ENCODE measurements at regions not wholly inside any gene's neighbourhood (a gene's known extent, or its start where the extent isn't known, plus 50 kb on each side); places are given as distances from the start of the nearest gene placed in this dataset.
A peak's percentile ranks its signal among the peaks of the same experiment; 100 is the strongest.
"Not testable (repeated sequence)": the region's sequence is repeated elsewhere in the genome, so short reads cannot be mapped to it uniquely, and the experiment has no call there.

DNA sequence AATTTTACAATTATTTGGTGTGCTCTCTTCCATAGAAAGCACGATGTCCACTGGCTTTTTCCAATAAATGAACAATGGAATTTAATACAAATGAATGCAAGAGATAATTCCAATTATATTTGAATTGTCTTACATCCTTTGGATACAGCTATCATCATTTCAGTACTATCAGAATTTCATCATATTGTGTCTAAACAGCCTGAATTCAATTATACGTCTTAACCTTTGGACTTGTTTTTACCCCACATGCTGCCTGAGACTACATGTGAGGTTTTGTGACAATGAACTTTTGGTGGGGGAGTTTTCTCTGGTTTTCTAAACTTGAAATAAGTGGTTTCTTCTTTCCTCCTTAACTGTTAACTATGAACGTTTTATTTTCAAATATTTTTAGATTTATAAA lies 1176.0 kb downstream of the EPHA7 start:
- no peak overlapping the region for H3K4me3 ChIP-seq (ENCODE audit: low read depth, low read length)
- TF ChIP-seq, protein P1, sequence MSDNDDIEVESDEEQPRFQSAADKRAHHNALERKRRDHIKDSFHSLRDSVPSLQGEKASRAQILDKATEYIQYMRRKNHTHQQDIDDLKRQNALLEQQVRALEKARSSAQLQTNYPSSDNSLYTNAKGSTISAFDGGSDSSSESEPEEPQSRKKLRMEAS (IDR thresholded peaks at IDR 0.05; ENCODE audit: low read depth, low read length): no peak
- TF ChIP-seq, protein P2, sequence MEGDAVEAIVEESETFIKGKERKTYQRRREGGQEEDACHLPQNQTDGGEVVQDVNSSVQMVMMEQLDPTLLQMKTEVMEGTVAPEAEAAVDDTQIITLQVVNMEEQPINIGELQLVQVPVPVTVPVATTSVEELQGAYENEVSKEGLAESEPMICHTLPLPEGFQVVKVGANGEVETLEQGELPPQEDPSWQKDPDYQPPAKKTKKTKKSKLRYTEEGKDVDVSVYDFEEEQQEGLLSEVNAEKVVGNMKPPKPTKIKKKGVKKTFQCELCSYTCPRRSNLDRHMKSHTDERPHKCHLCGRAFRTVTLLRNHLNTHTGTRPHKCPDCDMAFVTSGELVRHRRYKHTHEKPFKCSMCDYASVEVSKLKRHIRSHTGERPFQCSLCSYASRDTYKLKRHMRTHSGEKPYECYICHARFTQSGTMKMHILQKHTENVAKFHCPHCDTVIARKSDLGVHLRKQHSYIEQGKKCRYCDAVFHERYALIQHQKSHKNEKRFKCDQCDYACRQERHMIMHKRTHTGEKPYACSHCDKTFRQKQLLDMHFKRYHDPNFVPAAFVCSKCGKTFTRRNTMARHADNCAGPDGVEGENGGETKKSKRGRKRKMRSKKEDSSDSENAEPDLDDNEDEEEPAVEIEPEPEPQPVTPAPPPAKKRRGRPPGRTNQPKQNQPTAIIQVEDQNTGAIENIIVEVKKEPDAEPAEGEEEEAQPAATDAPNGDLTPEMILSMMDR (IDR thresholded peaks at IDR 0.05; ENCODE audit: low read depth, low read length): no peak
- TF ChIP-seq MYC (IDR thresholded peaks at IDR 0.05; ENCODE audit: low read depth, low read length) (no peak), POLR2A (IDR thresholded peaks at IDR 0.05; ENCODE audit: extremely low read depth, insufficient read length) (no peak)
- DNase-seq (ENCODE audit: low read depth): no peak

GRCh38 chr6:92231171-92231701 lies 1188.1 kb downstream of the EPHA7 start:
- TF ChIP-seq POLR2A (IDR thresholded peaks at IDR 0.05; ENCODE audit: extremely low read depth, insufficient read length) (no peak), MYC (IDR thresholded peaks at IDR 0.05; ENCODE audit: low read depth, low read length) (no peak)
- TF ChIP-seq, protein P1 (IDR thresholded peaks at IDR 0.05; ENCODE audit: low read depth, low read length): no peak
- TF ChIP-seq, protein P2 (IDR thresholded peaks at IDR 0.05; ENCODE audit: low read depth, low read length): no peak
- H3K4me3 ChIP-seq (ENCODE audit: low read depth, low read length): no peak overlapping the region
- no peak for DNase-seq (ENCODE audit: low read depth)

GRCh38 chr6:92219987-92220386 lies 1199.4 kb downstream of the EPHA7 start:
- not testable (repeated sequence) for H3K4me3 ChIP-seq (ENCODE audit: low read depth, low read length); DNase-seq (ENCODE audit: low read depth)

- no peak overlapping the region for H3K4me3 ChIP-seq (ENCODE audit: low read depth, low read length)
- DNase-seq (ENCODE audit: low read depth): no peak
- no peak for TF ChIP-seq MYC (IDR thresholded peaks at IDR 0.05; ENCODE audit: low read depth, low read length)
- TF ChIP-seq POLR2A (IDR thresholded peaks at IDR 0.05; ENCODE audit: extremely low read depth, insufficient read length): no peak
- TF ChIP-seq, protein P1 (IDR thresholded peaks at IDR 0.05; ENCODE audit: low read depth, low read length): no peak
- TF ChIP-seq, protein P2 (IDR thresholded peaks at IDR 0.05; ENCODE audit: low read depth, low read length): no peak
Observed at GRCh38 chr6:92216717-92217116, 1202.6 kb downstream of the EPHA7 start.

DNA sequence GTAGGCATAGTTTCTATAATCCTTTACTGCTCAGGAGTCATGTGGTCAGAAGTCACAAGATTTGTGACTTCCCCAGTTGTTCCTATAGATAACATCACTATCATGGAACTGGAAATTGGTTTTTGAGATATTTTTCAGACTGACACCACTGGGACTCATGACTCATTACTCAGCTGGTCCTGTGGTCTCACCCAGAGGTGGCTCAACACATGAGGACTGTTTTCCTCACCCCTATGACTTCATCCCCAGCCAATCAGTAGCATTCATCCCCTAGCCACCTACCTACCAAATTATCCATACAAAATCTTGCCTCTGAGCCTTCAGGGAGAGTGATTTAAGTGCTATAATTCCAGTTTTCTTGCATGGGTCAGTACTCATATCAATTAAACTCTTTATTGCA lies 1217.7 kb downstream of the EPHA7 start:
- no peak overlapping the region for H3K4me3 ChIP-seq (ENCODE audit: low read depth, low read length)
- DNase-seq (ENCODE audit: low read depth): peak; percentile 27
- TF ChIP-seq POLR2A (IDR thresholded peaks at IDR 0.05; ENCODE audit: extremely low read depth, insufficient read length) (no peak), MYC (IDR thresholded peaks at IDR 0.05; ENCODE audit: low read depth, low read length) (no peak)
- TF ChIP-seq, protein P2 (IDR thresholded peaks at IDR 0.05; ENCODE audit: low read depth, low read length): no peak
- TF ChIP-seq, protein P1 (IDR thresholded peaks at IDR 0.05; ENCODE audit: low read depth, low read length): no peak

DNA sequence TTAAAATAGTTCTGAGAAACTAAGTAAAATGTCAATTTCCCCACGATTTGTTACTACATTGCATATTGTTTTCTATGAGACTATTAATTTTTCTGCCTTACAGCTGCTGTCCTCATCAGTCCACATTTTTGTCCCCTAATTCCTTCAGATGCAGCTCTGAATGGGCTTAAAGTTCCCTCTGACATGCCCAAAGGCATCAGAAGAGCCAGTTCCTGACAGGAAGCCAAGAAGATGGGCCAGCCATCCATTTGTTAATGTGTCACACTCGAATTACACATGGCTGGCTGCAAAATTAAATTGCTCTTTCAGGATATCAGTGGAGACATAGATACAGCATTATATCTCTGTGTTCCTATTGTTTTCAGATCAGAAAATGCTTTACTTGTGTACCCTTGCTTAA lies 1223.0 kb downstream of the EPHA7 start:
- no peak for DNase-seq (ENCODE audit: low read depth)
- no peak overlapping the region for H3K4me3 ChIP-seq (ENCODE audit: low read depth, low read length)
- TF ChIP-seq POLR2A (IDR thresholded peaks at IDR 0.05; ENCODE audit: extremely low read depth, insufficient read length): no peak
- TF ChIP-seq, protein P2 (IDR thresholded peaks at IDR 0.05; ENCODE audit: low read depth, low read length): no peak
- no peak for TF ChIP-seq MYC (IDR thresholded peaks at IDR 0.05; ENCODE audit: low read depth, low read length)
- TF ChIP-seq, protein P1 (IDR thresholded peaks at IDR 0.05; ENCODE audit: low read depth, low read length): no peak
